GM10248 (cell line): ENCODE measurements at regions not wholly inside any gene's neighbourhood (a gene's known extent, or its start where the extent isn't known, plus 50 kb on each side); places are given as distances from the start of the nearest gene placed in this dataset.

ENCODE experiments used
- CTCF ChIA-PET: fragments of 300-600 bp; sonication (Branson Sonifier 250); formaldehyde crosslinking; extraction: SDS; loops from one replicate; lab custom pipeline; 2021; ENCODE audit warnings: antibody characterized with exemption; lab: Yijun Ruan, JAX
- POLR2A ChIA-PET: fragments of 350-650 bp; sonication (Branson Sonifier 250); formaldehyde crosslinking; extraction: SDS; loops from one replicate; lab custom pipeline; 2020; ENCODE audit warnings: antibody characterized with exemption; lab: Yijun Ruan, JAX
- DNase-seq: peaks from one replicate; pipeline ENCODE4 v3.0.0; 2012; ENCODE audit errors: extremely low spot score
- TF ChIP-seq, protein P1 (sequence below): IDR thresholded peaks from 2 replicates; pipeline ENCODE4 v1.5.1; 2012; ENCODE audit warnings: mild to moderate bottlenecking, low read depth; ENCODE audit errors: extremely low read depth, missing control alignments, control extremely low read depth

DNA sequence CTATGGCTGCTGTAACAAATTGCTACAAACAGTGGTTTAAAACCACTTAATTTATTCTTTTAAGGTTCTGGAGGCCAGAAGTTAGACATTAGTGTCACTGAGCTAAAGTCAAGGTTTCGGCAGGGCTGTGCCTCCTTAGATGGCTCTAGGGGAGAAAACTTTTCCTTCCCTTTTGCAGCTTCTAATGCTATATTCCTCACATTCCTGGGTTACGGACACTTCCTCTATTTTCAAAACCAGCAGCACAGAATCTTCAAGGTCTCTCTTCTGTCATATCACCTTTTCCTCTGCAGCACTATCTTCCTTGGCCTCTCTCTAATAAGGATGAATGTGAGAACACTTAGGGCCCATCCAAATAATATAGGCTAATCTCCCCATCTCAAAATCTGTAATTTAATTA is 87.0 kb downstream of the C11orf87 start:
- CTCF ChIA-PET: no interaction called here

DNA sequence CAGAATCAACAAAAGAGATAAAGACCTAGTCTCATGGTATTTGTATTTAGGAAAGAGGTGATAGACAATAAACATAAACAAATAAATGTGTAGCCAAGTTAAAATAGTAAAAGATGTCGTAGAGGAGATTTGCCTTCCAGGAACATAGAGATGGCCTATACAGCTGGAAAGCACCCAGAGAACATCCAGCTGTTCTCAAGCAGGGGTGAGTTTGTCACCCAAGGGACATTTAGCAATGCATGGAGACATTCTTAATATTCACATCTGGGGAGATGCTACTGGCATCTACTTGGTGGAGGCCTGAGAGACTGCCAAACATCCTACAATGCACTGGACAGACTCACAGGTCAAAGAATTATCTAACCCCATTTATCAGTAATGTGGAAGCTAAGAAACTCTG is 88.3 kb downstream of the C11orf87 start:
- ChIA-PET POLR2A (no interaction called here), CTCF (no interaction called here)
- TF ChIP-seq, protein P1, sequence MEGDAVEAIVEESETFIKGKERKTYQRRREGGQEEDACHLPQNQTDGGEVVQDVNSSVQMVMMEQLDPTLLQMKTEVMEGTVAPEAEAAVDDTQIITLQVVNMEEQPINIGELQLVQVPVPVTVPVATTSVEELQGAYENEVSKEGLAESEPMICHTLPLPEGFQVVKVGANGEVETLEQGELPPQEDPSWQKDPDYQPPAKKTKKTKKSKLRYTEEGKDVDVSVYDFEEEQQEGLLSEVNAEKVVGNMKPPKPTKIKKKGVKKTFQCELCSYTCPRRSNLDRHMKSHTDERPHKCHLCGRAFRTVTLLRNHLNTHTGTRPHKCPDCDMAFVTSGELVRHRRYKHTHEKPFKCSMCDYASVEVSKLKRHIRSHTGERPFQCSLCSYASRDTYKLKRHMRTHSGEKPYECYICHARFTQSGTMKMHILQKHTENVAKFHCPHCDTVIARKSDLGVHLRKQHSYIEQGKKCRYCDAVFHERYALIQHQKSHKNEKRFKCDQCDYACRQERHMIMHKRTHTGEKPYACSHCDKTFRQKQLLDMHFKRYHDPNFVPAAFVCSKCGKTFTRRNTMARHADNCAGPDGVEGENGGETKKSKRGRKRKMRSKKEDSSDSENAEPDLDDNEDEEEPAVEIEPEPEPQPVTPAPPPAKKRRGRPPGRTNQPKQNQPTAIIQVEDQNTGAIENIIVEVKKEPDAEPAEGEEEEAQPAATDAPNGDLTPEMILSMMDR: no peak
- DNase-seq: no peak

More for the DNA sequence above, 87.0 kb downstream of the C11orf87 start:
- TF ChIP-seq, protein P1: no peak
- POLR2A ChIA-PET: no interaction called here
- DNase-seq: no peak

DNA sequence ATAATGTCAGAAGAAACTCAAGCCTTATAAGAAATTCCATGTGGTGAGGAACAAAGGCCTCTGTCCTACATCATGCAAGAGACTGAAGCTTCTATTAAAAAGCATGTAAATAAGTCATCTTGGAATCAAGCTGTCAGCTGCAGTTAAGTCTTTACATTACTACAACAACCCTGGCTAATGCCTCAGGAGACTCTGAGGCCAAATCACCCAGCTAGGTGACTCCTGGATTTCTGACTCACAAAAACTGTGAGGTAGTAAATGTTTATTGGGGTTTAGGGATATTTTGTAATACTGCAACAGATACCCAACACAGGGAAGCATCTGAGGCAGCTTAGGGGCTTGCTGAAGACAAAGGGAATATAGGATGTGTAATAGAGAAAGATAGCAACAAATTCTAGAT is 89.6 kb downstream of the C11orf87 start:
- POLR2A ChIA-PET: no interaction called here
- no peak for DNase-seq
- CTCF ChIA-PET: interaction anchor here (1.4 kb wide), 2 partner anchors 20 to 24 kb away, joined by 3 to 4 read pairs; no protein-coding TSS in a partner anchor
- TF ChIP-seq, protein P1: no peak

DNA sequence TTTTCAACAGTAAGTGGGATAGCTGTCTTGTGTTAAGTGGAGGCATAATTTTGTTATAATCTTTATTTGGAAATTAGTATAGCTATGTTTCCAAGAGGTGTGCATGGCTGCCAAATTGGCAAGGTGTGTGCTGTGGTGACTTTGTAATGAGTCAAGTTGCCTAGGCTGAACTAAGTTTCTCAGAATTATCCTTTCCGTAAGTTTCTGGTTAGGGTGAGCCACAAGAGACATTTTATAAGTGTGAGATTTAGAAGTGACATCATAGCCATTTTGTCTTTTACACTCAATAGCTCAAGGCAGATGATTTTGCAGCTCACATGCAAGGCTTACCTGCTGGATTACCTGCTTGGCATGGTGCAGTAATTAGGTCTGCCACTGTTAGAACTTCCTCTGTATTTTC is 90.3 kb downstream of the C11orf87 start:
- CTCF ChIA-PET: interaction anchor here (1.4 kb wide), 2 partner anchors 19 to 25 kb away, joined by 3 to 4 read pairs; no protein-coding TSS in a partner anchor
- TF ChIP-seq, protein P1: no peak
- no peak for DNase-seq
- POLR2A ChIA-PET: no interaction called here

DNA sequence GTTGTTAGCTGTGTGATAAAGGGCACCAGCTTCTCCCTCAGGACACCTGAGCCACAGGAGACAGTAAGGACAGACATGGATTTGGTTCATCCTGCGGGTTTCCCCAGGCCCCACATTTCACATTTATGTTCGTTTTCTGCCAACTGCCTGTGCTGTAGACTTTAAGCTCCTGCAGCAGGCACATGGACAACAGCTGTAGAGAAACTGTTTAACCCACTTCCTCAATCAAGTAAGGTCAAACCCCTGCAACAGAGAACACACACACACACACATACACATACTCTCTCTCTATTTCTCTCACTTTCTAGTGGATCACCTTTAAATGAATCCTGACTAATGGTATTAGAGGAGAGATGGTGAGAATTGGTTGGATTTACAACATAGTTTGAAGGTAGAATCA is 90.7 kb downstream of the C11orf87 start:
- no peak for DNase-seq
- POLR2A ChIA-PET: no interaction called here

DNA sequence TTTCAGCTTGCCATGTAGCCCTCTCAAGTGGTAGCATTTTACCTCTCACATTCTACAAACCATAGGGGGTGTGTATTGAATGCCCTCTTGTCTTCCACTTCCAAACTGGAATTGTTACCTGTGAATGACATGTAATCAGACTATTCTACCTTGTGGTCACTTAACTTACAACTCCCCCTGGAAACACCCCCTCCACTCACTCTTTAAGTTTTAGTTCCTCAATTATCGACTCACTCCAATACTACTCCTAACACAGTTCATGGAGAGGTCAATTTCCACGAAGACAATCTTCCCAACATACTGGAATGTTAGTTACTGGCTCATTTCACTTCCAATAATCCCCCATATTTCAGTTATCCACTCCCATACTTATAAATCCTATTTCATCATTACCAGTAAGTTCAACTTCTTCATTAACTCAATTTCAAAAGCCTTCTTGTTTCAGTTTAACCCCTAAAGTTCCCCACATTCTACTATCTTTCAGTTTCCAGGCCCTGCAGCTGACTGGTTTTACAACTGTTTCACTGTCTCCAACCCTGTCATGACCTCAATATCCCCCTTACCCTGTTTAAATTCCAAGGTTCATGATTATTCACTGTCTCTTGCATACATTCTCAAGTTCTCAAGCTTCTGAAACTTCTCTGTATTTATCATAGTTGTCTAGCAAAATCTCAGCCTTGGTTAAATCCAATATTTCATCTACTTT is 92.5 kb downstream of the C11orf87 start:
- ChIA-PET CTCF (no interaction called here), POLR2A (no interaction called here)
- TF ChIP-seq, protein P1: no peak
- DNase-seq: no peak

More for the DNA sequence above, 90.7 kb downstream of the C11orf87 start:
- CTCF ChIA-PET: interaction anchor here (1.4 kb wide), 2 partner anchors 19 to 25 kb away, joined by 3 to 4 read pairs; no protein-coding TSS in a partner anchor
- TF ChIP-seq, protein P1: no peak
